ENCODE measurements at regions not wholly inside any gene's neighbourhood (a gene's known extent, or its start where the extent isn't known, plus 50 kb on each side); places are given as distances from the start of the nearest gene placed in this dataset.

DNA sequence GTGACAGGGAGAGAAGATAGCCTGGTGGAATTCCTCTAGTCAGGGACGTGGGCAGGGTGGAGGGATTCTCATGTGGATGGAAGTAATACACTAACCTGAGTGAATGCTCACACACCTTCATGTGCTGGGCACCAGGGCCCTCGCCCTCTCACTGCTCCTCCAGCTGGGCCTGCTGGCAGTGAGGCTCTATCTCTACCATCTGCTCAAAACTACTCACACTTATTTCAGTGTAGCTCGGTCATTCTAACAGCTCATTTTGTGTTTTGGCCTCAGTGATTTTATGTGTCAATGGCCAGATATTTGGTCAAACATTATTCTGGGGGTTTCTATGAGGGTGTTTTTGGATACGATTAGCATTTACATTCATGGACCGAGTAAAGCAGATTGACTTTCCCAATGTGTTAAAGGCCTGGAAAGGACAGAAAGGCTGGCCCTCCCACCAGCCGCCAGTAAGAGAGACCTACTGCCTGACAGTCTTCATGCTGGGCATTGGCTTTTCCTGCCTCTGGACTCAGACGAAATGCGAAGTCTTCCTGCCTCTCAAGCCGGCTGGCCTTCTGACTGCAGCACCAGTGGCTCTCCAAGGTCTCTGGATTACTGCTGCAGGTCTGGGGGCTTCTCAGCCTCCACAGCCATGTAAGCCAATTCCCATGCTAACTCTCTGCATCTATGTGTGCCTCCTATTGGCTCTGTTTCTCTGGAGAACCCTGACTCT lies 335.4 kb downstream of the CXCL12 start:
- DNase-seq, result no peak

GRCh38 chr10:44047361-44047760 lies 337.5 kb downstream of the CXCL12 start:
- no peak for DNase-seq

- DNase-seq, result no peak
Measured at GRCh38 chr10:44046605-44047004, 338.3 kb downstream of the CXCL12 start.

GRCh38 chr10:44045020-44045419 lies 339.9 kb downstream of the CXCL12 start:
- no peak for DNase-seq

- DNase-seq, result no peak
Measured at GRCh38 chr10:44044549-44044948, 340.3 kb downstream of the CXCL12 start.

GRCh38 chr10:44043646-44044375 lies 341.1 kb downstream of the CXCL12 start:
- DNase-seq, result no peak

DNA sequence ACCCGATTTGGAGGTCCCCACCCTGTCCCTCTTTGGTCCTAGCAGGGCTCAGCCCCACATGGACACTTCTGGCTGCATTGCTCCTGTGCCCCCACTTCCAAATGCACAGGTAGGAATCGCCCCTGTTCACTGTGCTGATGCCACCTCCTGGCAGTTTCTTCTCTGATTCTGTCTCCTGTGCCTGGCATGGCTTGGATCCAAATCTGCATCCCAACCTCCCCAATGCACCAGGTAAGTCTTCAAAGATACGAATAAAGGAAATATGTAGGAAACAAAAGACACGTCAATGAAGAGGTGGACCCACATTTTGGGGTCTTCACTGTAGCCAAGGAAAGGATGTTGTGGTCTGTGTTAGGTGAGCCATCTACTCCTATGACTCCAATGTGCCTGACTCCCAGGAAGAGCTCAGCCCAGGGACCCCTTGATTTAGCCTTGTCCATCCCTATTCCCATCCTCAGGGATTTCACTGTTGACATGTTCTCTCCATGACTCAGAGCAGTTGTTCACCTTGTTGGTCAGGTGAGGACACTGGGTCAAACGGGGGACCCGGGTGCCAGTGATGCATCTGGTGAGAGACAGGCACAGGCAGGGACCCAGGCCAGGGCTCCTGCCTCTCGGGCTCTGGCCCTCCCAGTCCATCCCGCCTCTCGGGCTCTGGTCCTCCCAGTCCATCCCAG lies 341.8 kb downstream of the CXCL12 start:
- no peak for DNase-seq

- DNase-seq, result no peak
Measured at GRCh38 chr10:44042075-44042770, 342.7 kb downstream of the CXCL12 start.

- no peak for DNase-seq
Measured at GRCh38 chr10:44039599-44039998, 345.3 kb downstream of the CXCL12 start.

DNA sequence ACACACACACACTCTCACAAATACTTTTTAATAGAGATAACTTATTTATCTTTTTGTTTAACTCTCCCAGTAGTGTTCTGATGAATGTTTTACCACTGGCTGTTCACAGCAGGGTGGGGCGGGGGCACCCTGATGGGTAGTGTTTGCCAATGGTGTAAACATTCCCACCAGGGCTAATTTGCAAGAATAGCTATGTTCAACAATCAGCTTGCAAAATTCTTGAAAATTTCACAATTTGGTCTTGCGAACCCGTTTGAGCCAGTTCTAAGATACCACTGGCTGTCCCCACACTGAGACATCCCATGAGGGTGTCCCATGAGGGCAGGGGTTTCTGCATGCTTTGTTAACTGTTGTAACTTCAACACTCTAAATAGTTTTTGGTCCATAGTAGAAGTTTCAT lies 348.5 kb downstream of the CXCL12 start:
- DNase-seq, result no peak

DNA sequence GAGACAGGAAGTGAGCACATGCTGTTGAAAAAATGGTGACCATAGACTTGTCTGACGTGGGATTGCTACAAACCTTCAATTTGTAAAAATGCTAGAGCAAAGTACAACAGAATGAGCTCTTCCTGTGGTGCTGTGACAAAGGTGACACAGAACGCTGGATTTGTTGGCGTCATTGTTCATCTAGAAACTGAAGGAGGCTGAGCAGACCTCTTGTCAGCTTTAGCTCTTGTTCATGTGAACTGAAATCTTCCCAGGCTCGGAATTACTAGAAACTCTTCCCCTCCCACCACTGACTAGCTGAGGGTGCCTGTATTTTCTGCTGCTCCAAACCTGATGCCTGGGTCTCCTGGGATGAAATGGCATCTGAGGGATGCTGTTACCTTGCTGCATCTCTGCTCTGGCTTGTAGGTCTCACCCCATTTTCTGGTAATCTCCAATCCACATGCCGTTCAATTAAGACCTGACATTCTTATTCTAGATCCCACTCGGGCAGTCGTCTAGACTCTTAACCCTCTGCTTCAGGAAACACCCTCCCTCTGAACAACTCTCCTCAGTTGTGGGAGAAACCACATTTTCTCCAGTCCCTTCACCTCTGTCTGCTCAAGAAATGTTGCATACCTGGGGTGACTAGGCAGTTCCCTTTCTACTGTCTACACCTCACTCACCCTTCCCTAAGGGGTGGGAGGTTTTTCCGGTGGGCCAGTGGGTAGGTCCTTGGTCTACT lies 349.3 kb downstream of the CXCL12 start:
- DNase-seq, result no peak

DNA sequence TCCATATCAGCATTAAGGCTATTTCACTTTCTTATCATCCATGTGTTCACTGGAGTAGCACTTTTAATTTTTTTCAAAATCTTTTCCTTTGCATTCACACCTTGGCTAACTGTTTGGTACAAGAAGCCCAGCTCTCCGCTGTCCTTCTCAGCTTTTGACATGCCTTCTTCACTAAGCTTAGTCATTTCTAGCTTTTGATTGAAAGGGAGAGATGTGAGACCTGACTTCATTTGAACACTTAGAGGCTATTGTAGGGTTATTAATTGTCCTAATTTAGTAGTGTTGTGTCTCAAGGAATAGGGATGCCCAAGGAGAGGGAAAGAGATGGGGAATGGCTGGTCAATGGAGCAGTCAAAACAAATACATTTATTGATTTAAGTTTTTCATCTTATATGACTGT lies 350.0 kb downstream of the CXCL12 start:
- DNase-seq, result no peak

DNA sequence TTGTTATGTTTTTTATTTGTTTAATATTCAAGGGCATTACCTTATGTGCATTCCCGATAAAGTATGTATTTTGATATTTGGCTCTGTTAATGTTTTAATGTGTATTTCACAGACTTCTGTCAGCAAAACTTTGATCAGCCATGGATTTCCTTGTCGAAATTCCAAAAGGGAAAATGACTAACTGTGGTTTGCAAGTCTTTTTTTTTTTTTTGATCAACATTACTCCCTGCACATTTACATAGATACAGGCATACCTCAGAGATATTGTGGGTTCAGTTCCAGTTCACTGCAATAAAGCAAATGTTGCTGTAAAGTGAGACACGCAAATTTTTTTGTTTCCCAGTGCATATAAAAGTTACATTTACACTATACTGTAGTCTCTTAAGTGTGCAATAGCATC lies 351.9 kb downstream of the CXCL12 start:
- no peak for DNase-seq

DNA sequence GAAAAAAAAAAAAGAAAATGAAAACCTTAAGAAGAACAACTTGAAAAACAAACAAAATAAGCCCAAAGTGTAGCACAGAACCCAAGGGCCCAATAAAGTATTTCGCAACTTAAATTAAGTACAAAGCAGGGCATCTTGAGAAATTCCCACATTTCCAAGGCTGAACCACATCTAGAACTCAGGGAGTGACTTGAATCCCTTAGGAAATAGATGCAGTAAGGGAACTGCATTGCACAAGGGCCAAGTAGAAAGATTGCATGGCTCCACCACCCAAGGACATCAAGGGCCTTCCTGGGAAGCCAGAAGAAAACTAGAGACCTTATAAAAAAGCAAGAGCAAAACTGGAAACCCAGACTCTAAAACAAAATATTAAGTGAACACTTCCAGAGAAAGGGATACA lies 352.7 kb downstream of the CXCL12 start:
- no peak for DNase-seq

DNA sequence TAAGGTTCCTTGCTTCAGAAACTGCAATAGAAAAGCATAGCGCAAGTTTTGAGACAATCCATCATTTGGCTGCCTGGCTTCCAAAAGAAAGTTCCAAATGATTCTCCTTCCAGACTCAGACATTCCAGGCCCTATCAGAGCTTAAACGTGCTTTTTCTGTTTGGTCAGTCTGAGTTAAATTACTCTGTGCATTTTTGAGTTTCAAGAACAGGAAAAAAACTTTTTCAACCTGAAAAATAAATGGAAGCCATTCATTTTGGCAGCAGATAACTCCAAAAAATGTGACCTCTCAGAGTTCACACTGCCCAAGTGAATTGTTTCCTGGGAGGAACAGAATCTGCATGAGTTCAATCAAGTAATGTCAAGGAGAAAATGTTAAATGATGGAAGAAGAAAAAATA lies 354.2 kb downstream of the CXCL12 start:
- DNase-seq, result no peak

GRCh38 chr10:44030132-44030531 lies 354.8 kb downstream of the CXCL12 start:
- peak; percentile 31 for DNase-seq

- DNase-seq, result no peak
Measured at GRCh38 chr10:44028384-44029137, 356.3 kb downstream of the CXCL12 start.

DNA sequence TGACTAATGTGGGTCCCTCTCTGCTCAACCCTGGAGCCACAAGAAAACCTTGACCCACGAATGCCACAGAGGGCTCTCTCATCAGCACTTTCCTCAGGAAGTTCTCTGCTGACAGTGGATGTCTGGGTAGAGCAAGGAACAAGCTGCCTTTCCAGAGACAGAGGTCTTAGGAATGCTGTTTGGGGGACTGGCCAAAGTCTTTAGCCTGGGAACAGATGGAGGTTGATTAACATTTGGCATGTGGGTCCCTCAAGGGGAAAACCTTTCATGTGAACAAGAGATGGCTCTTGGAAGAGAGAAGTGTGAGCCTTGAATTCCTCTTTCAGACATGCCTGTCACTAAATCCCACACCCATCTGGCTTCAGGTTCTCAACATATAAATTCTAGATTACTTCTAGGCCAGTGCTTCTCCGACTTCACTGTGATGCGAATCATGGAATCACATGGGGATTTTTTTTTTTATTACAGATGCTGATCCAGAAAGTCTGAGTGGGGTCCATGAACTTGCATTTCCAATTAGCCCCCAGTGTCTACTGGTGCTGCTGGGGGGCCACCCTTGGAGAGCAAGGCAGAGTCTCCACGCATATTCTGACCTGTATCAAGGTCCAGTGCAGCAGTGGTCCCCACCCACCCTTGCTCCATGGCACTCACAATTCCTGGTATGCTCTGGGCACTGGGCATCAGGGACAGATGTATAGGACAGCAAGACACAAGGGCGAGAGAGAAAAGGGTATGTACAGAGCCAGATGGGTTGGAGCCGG lies 360.4 kb downstream of the CXCL12 start:
- DNase-seq, result no peak

GRCh38 chr10:44023517-44023916 lies 361.4 kb downstream of the CXCL12 start:
- no peak for DNase-seq

DNA sequence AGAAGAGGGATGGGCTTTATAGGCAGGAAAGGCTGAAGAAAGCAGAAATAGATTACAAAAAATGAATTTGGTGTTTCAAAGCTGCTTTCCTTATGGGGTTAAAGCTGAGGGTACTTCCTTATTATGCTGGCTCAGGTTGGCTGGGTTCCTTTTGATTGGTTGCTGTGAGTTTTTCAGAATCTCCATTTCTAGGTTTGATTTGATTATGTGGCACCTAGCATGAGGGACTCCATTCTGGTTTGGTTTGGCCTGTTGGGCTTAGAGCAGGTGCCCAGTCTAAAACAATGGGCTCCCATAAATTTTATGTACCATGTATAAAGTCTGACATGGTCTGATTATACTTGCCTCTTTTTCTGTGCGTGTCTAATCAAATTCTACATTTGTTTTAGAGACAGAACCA lies 362.7 kb downstream of the CXCL12 start:
- DNase-seq, result no peak
